WTC11 (cell line): ENCODE measurements at regions not wholly inside any gene's neighbourhood (a gene's known extent, or its start where the extent isn't known, plus 50 kb on each side); places are given as distances from the start of the nearest gene placed in this dataset.
"Not testable (repeated sequence)": the region's sequence is repeated elsewhere in the genome, so short reads cannot be mapped to it uniquely, and the experiment has no call there.

Experiments used
- ATAC-seq: fragments of 200-7000 bp; cut with Tn5 transposase; 2 replicates; pipeline ENCODE4 v1.10.0; 2021; ENCODE audit warnings: mild to moderate bottlenecking, moderate library complexity
- CTCF ChIA-PET: fragments of 300-600 bp; sonication (Branson Sonifier 250); formaldehyde crosslinking; loops from one replicate; lab custom pipeline; 2021; ENCODE audit warnings: antibody characterized with exemption; lab: Charles Lee
- POLR2A ChIA-PET: fragments of 350-600 bp; sonication (Branson Sonifier 250); formaldehyde crosslinking; loops from one replicate; lab custom pipeline; 2021; ENCODE audit warnings: antibody characterized with exemption; lab: Charles Lee
- DNase-seq: peaks from one replicate; pipeline ENCODE4 v3.0.0; 2021; ENCODE audit warnings: low spot score
- H3K27ac Mint-ChIP-seq: 2 replicates; pipeline ENCODE4 v1.8.0; 2021; ENCODE audit warnings: mixed read lengths
- H3K27me3 Mint-ChIP-seq: 2 replicates; pipeline ENCODE4 v1.8.0; 2021; ENCODE audit warnings: low read depth, mild to moderate bottlenecking, moderate library complexity, mixed read lengths
- H3K36me3 Mint-ChIP-seq: 2 replicates; pipeline ENCODE4 v1.8.0; 2021; ENCODE audit warnings: mixed read lengths
- H3K4me1 Mint-ChIP-seq: 2 replicates; pipeline ENCODE4 v1.8.0; 2022; ENCODE audit warnings: mixed read lengths
- H3K4me3 Mint-ChIP-seq: 2 replicates; pipeline ENCODE4 v1.8.0; 2021; ENCODE audit warnings: mild to moderate bottlenecking, moderate library complexity, mixed read lengths
- H3K9me3 Mint-ChIP-seq: 2 replicates; pipeline ENCODE4 v1.8.0; 2021; ENCODE audit warnings: mixed read lengths
- AFF4 ChIP-seq: sonication (generic); formaldehyde crosslinking; IDR thresholded peaks from 2 replicates; pipeline ENCODE4 v1.8.1; 2023; ENCODE audit warnings: mild to moderate bottlenecking, missing genetic modification reagents, borderline replicate concordance
- ATF1 ChIP-seq: sonication (generic); formaldehyde crosslinking; IDR thresholded peaks from 2 replicates; pipeline ENCODE4 v1.8.1; 2023; ENCODE audit warnings: mild to moderate bottlenecking, moderate library complexity, missing genetic modification reagents
- ATF2 ChIP-seq: sonication (generic); formaldehyde crosslinking; IDR thresholded peaks from 2 replicates; pipeline ENCODE4 v1.8.1; 2022; ENCODE audit warnings: low read depth, missing genetic modification reagents, borderline replicate concordance
- EMX1 ChIP-seq: fragments of 250-450 bp; sonication (Bioruptor Pico); IDR thresholded peaks from 2 replicates; pipeline ENCODE4 v1.8.0; 2021; ENCODE audit warnings: mild to moderate bottlenecking
- ETV6 ChIP-seq: sonication (generic); formaldehyde crosslinking; IDR thresholded peaks from 2 replicates; pipeline ENCODE4 v1.8.1; 2022; ENCODE audit warnings: mild to moderate bottlenecking, missing genetic modification reagents
- HMGA2 ChIP-seq: fragments of 250-450 bp; sonication (Bioruptor Pico); IDR thresholded peaks from 2 replicates; pipeline ENCODE4 v1.4.0; 2021; ENCODE audit warnings: mild to moderate bottlenecking, moderate library complexity
- IRF2 ChIP-seq: sonication (generic); formaldehyde crosslinking; IDR thresholded peaks from 2 replicates; pipeline ENCODE4 v1.8.0; 2022; ENCODE audit warnings: low read depth, missing genetic modification reagents, borderline replicate concordance
- NFE2L1 ChIP-seq: sonication (generic); formaldehyde crosslinking; IDR thresholded peaks from 2 replicates; pipeline ENCODE4 v1.8.1; 2023; ENCODE audit warnings: missing genetic modification reagents
- NR1H2 ChIP-seq: sonication (generic); formaldehyde crosslinking; IDR thresholded peaks from 2 replicates; pipeline ENCODE4 v1.9.0; 2021; ENCODE audit warnings: mild to moderate bottlenecking, moderate library complexity, missing genetic modification reagents
- NR2C2 ChIP-seq: sonication (generic); formaldehyde crosslinking; IDR thresholded peaks from 2 replicates; pipeline ENCODE4 v1.8.0; 2022; ENCODE audit warnings: mild to moderate bottlenecking, missing genetic modification reagents
- OVOL2 ChIP-seq: fragments of 250-450 bp; sonication (Bioruptor Pico); IDR thresholded peaks from 2 replicates; pipeline ENCODE4 v1.9.0; 2021; ENCODE audit warnings: mild to moderate bottlenecking, borderline replicate concordance
- PREB ChIP-seq: sonication (generic); formaldehyde crosslinking; IDR thresholded peaks from 2 replicates; pipeline ENCODE4 v1.8.1; 2022; ENCODE audit warnings: mild to moderate bottlenecking, missing genetic modification reagents, moderate library complexity, borderline replicate concordance
- PRRX2 ChIP-seq: fragments of 250-450 bp; sonication (Bioruptor Pico); IDR thresholded peaks from 2 replicates; pipeline ENCODE4 v1.8.0; 2021; ENCODE audit warnings: mild to moderate bottlenecking
- SMAD3 ChIP-seq: sonication (generic); formaldehyde crosslinking; IDR thresholded peaks from 2 replicates; pipeline ENCODE4 v1.8.0; 2022; ENCODE audit warnings: missing genetic modification reagents, mild to moderate bottlenecking, borderline replicate concordance
- SOX15 ChIP-seq: fragments of 250-450 bp; sonication (Bioruptor Pico); IDR thresholded peaks from 2 replicates; pipeline ENCODE4 v1.9.0; 2021; ENCODE audit warnings: mild to moderate bottlenecking
- USF2 ChIP-seq: sonication (generic); formaldehyde crosslinking; IDR thresholded peaks from 2 replicates; pipeline ENCODE4 v1.8.1; 2023; ENCODE audit warnings: mild to moderate bottlenecking, missing genetic modification reagents, moderate library complexity
- ZNF317 ChIP-seq: sonication (generic); formaldehyde crosslinking; IDR thresholded peaks from 2 replicates; pipeline ENCODE4 v1.8.1; 2023; ENCODE audit warnings: low read depth, mild to moderate bottlenecking, moderate library complexity, missing genetic modification reagents, borderline replicate concordance
- ZNF396 ChIP-seq: fragments of 250-450 bp; sonication (Bioruptor Pico); IDR thresholded peaks from 2 replicates; pipeline ENCODE4 v1.8.0; 2021; ENCODE audit warnings: mild to moderate bottlenecking, moderate library complexity, borderline replicate concordance
- ZNF416 ChIP-seq: fragments of 250-450 bp; sonication (Bioruptor Pico); IDR thresholded peaks from 2 replicates; pipeline ENCODE4 v1.9.0; 2021; ENCODE audit warnings: mild to moderate bottlenecking, inconsistent platforms
- ZNF671 ChIP-seq: fragments of 250-450 bp; sonication (Bioruptor Pico); IDR thresholded peaks from 2 replicates; pipeline ENCODE4 v1.8.0; 2021; ENCODE audit warnings: mild to moderate bottlenecking
- TF ChIP-seq, protein P1 (sequence below): sonication (generic); formaldehyde crosslinking; IDR thresholded peaks from 2 replicates; pipeline ENCODE4 v1.8.0; 2022; ENCODE audit warnings: mild to moderate bottlenecking, missing genetic modification reagents
- TF ChIP-seq, protein P2 (sequence below): fragments of 250-450 bp; sonication (Bioruptor Pico); IDR thresholded peaks from 2 replicates; pipeline ENCODE4 v2.1.2; 2022; ENCODE audit warnings: mild to moderate bottlenecking, moderate library complexity

GRCh38 chr1:99062192-99062591 lies 57.5 kb upstream of the PLPPR5 start:
- ATAC-seq = no peak
- Mint-ChIP-seq H3K4me1 (no peaks in the 10 kb centered on the region), H3K9me3 (no peaks in the 10 kb centered on the region), H3K4me3 (no peak overlapping the region), H3K27ac (no peak overlapping the region), H3K27me3 (no peaks in the 10 kb centered on the region), H3K36me3 (no peaks in the 10 kb centered on the region)
- no peak for TF ChIP-seq OVOL2 (CRISPR knock-in tag)
- TF ChIP-seq PREB (CRISPR knock-in tag) = no peak
- TF ChIP-seq NR1H2 (CRISPR knock-in tag) = no peak
- ChIA-PET CTCF (no interaction called here), POLR2A (no interaction called here)
- DNase-seq = no peak

DNA sequence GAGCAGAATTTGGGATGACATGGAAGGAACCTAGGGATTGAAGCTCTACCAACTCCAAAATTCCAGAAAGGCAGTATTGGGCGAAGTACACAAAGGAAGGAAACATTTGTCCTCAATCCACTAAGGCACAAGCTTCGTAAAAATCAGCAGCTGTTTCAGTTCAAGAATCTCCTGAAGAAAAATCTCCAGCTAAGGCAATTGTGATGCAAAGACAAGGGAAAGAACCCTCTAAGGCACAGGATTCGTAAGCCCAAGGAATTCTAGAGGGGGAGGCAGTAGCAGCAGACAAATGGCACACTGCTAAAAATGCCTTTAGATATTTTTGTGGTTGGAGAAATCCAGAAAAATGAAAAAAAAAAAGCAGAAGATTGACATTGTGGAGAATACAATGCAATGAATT lies 64.5 kb upstream of the PLPPR5 start:
- POLR2A ChIA-PET = interaction anchor here (0.5 kb wide), 1 partner anchor 254 kb away, joined by 4 read pairs; no protein-coding TSS in a partner anchor
- Mint-ChIP-seq H3K4me1 (peaks cover 35% of the 10 kb centered on the region), H3K36me3 (no peaks in the 10 kb centered on the region), H3K27ac (peak overlapping the region; percentile 91), H3K27me3 (no peaks in the 10 kb centered on the region), H3K9me3 (no peaks in the 10 kb centered on the region), H3K4me3 (peak overlapping the region; percentile 33; the same call in 1 of the 2 replicates)
- peak; percentile 86 for ATAC-seq
- no peak for DNase-seq
- CTCF ChIA-PET = interaction anchor here (0.7 to 1.6 kb wide), 2 partner anchors 77 to 88 kb away, joined by 3 to 4 read pairs; no protein-coding TSS in a partner anchor
- TF ChIP-seq SOX15 (no peak), PREB (CRISPR knock-in tag) (no peak), ATF1 (no peak), EMX1 (CRISPR knock-in tag) (no peak), USF2 (CRISPR knock-in tag) (no peak), AFF4 (CRISPR knock-in tag) (no peak), SMAD3 (CRISPR knock-in tag) (no peak), IRF2 (CRISPR knock-in tag) (no peak), ZNF396 (CRISPR knock-in tag) (no peak), NFE2L1 (CRISPR knock-in tag) (no peak), PRRX2 (CRISPR knock-in tag) (no peak), HMGA2 (CRISPR knock-in tag) (no peak), ETV6 (CRISPR knock-in tag) (no peak), NR2C2 (CRISPR knock-in tag) (no peak), ZNF317 (no peak), ATF2 (CRISPR knock-in tag) (no peak), ZNF671 (CRISPR knock-in tag) (no peak), ZNF416 (CRISPR knock-in tag) (no peak)
- TF ChIP-seq, protein P1, sequence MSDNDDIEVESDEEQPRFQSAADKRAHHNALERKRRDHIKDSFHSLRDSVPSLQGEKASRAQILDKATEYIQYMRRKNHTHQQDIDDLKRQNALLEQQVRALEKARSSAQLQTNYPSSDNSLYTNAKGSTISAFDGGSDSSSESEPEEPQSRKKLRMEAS (CRISPR knock-in tag) = no peak
- TF ChIP-seq, protein P2, sequence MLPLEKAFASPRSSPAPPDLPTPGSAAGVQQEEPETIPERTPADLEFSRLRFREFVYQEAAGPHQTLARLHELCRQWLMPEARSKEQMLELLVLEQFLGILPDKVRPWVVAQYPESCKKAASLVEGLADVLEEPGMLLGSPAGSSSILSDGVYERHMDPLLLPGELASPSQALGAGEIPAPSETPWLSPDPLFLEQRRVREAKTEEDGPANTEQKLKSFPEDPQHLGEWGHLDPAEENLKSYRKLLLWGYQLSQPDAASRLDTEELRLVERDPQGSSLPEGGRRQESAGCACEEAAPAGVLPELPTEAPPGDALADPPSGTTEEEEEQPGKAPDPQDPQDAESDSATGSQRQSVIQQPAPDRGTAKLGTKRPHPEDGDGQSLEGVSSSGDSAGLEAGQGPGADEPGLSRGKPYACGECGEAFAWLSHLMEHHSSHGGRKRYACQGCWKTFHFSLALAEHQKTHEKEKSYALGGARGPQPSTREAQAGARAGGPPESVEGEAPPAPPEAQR (CRISPR knock-in tag) = no peak

DNA sequence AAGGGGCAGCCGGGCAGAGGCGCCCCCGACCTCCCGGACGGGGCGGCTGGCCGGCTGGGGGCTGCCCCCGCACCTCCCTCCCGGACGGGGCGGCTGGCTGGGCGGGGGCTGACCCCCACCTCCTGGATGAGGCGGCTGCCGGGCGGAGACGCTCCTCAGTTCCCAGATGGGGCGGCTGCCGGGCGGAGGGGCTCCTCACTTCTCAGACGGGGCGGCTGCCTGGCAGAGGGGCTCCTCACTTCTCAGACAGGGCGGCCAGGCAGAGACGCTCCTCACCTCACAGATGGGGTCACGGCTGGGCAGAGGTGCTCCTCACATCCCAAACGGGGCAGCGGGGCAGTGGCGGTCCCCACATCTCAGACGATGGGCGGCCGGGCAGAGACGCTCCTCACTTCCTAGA lies 73.9 kb upstream of the PLPPR5 start:
- H3K27ac Mint-ChIP-seq, H3K27me3 Mint-ChIP-seq, CTCF ChIA-PET, H3K36me3 Mint-ChIP-seq, ATAC-seq, POLR2A ChIA-PET, H3K4me1 Mint-ChIP-seq, DNase-seq, H3K4me3 Mint-ChIP-seq: not testable (repeated sequence)
- peaks cover 17% of the 10 kb centered on the region for H3K9me3 Mint-ChIP-seq
